GM06990 (cell line): ENCODE measurements at regions not wholly inside any gene's neighbourhood (a gene's known extent, or its start where the extent isn't known, plus 50 kb on each side); places are given as distances from the start of the nearest gene placed in this dataset.

Experiments used
- DNase-seq: peaks from one replicate; pipeline ENCODE4 v3.0.0-alpha.2; 2011; ENCODE audit not compliant: insufficient read length; ENCODE audit errors: extremely low read depth
- H3K27me3 ChIP-seq: replicated peaks from 2 replicates; pipeline ENCODE4 v1.6.0; 2011; ENCODE audit warnings: low read length; ENCODE audit not compliant: control insufficient read depth, insufficient read depth
- H3K36me3 ChIP-seq: 2 replicates; pipeline ENCODE4 v1.5.1; 2011; ENCODE audit warnings: low read length; ENCODE audit not compliant: control insufficient read depth, insufficient read depth
- H3K4me3 ChIP-seq: replicated peaks from 2 replicates; pipeline ENCODE4 v1.5.1; 2011; ENCODE audit warnings: low read depth, mild to moderate bottlenecking, control low read depth, low read length
- CTCF ChIP-seq: IDR thresholded peaks from 2 replicates; pipeline ENCODE4 v1.5.1; 2011; ENCODE audit warnings: low read length, control low read depth, mild to moderate bottlenecking, inconsistent platforms; ENCODE audit not compliant: insufficient read depth, poor library complexity, severe bottlenecking

GRCh38 chr6:119802464-119802863 is 452.9 kb upstream of the MAN1A1 start:
- H3K4me3 ChIP-seq, result no peak overlapping the region
- no peaks in the 10 kb centered on the region for H3K27me3 ChIP-seq
- no peak for TF ChIP-seq CTCF
- no peak for DNase-seq
- no peaks in the 10 kb centered on the region for H3K36me3 ChIP-seq

GRCh38 chr6:119801056-119801455 is 451.5 kb upstream of the MAN1A1 start:
- no peaks in the 10 kb centered on the region for H3K36me3 ChIP-seq
- H3K4me3 ChIP-seq, result no peak overlapping the region
- no peak for DNase-seq
- TF ChIP-seq CTCF, result no peak
- H3K27me3 ChIP-seq, result no peaks in the 10 kb centered on the region

GRCh38 chr6:119800526-119800925 is 451.0 kb upstream of the MAN1A1 start:
- Histone ChIP-seq H3K4me3 (no peak overlapping the region), H3K36me3 (no peaks in the 10 kb centered on the region), H3K27me3 (no peaks in the 10 kb centered on the region)
- no peak for TF ChIP-seq CTCF
- no peak for DNase-seq

- H3K27me3 ChIP-seq, result no peaks in the 10 kb centered on the region
- DNase-seq, result no peak
- no peak overlapping the region for H3K4me3 ChIP-seq
- H3K36me3 ChIP-seq, result no peaks in the 10 kb centered on the region
- no peak for TF ChIP-seq CTCF
Measured at GRCh38 chr6:119799596-119800509, 450.3 kb upstream of the MAN1A1 start.

- H3K36me3 ChIP-seq, result no peaks in the 10 kb centered on the region
- H3K27me3 ChIP-seq, result no peaks in the 10 kb centered on the region
- H3K4me3 ChIP-seq, result no peak overlapping the region
- no peak for DNase-seq
- no peak for TF ChIP-seq CTCF
Measured at GRCh38 chr6:119791736-119792135, 442.2 kb upstream of the MAN1A1 start.

- TF ChIP-seq CTCF, result no peak
- no peaks in the 10 kb centered on the region for H3K36me3 ChIP-seq
- no peak for DNase-seq
- no peak overlapping the region for H3K4me3 ChIP-seq
- no peaks in the 10 kb centered on the region for H3K27me3 ChIP-seq
Measured at GRCh38 chr6:119781365-119781764, 431.8 kb upstream of the MAN1A1 start.
